8988T (cell line): ENCODE measurements at regions not wholly inside any gene's neighbourhood (a gene's known extent, or its start where the extent isn't known, plus 50 kb on each side); places are given as distances from the start of the nearest gene placed in this dataset.

Experiments used
- DNase-seq: peaks from one replicate; pipeline ENCODE4 v3.0.0; 2011

GRCh38 chr11:69348414-69349235, 54.7 kb downstream of the MYEOV start:
- no peak for DNase-seq

GRCh38 chr11:69350040-69350439, 56.1 kb downstream of the MYEOV start:
- no peak for DNase-seq

GRCh38 chr11:69350596-69350995, 56.6 kb downstream of the MYEOV start:
- DNase-seq: no peak

DNA sequence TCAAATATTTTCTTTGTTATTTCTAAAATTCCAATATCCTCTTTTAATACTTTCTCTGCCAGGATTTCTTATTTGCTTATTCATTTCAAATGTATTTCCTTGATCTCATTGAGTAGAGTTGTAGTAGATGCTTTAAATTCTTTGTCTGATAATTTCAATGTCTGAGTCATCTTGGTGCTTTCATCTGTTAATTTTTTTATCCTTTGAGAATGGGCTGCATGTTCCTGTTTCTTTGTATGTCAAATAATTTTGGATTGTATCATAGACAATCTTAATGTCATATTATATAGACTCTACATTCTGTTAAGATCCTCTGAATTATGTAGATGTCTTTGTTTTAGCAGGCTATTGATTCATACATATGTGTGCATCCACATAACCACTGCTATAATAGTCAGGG, 57.5 kb downstream of the MYEOV start:
- no peak for DNase-seq

DNA sequence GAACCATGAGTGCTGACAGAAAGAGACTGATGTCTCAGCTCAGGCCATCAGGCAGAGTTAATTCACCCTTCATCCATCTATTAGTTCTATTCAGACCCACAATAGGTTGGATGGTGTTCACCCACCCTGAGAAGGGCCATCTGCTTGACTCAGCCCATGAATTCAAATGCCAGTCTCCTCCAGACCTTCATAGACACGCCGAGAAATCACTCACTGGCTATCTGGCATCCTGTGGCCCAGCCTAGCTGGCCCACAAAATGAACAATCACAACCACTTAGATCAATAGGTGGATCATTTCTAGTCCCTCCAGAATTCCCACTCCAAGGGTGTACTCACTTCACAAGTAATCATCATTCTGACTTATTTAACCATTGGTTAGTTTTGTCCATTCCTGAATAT, 58.2 kb downstream of the MYEOV start:
- DNase-seq: no peak

- no peak for DNase-seq
Measured at GRCh38 chr11:69352715-69353319, 58.9 kb downstream of the MYEOV start.

DNA sequence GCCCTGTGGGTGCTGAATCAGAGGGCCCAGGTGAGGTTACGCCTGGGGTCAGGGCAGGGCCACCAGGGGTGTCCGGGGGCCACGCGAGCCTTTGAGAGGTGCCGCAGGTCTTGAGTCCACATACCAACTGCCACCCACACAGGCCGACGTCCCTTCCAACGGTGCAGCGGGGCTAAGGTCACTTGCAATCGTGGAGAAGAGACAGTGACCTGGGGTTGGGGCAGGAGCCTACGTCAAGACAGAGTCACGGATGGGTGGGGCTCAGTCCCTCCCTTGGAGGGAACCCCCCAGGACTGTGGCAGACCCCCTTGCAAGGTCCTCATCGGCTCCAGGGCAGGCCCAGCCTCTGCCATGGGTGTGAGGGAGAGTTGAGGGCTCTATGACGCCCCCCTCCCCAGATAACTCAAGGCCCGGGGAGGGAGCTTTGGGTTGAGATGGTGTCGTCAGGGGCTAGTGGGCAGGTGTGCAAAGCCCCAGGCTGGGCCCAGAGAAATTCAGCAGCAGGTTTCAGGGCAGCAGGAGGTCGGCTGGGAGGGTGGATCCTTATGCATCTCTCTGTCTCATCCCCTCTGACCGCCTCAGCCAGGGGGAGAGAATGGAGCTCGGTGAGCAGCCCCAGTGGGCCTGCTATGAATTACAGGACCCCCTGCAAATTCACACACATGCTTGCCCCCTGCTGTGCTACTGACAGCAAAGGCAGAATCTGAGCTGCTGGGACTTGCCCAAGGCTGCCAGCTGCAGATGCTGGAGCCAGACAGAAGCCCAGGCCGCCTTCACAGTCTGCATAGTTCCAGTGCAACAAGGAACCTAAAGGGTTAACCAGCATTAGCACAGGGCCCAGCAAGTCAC, 60.0 kb downstream of the MYEOV start:
- DNase-seq: no peak

- DNase-seq: no peak
Measured at GRCh38 chr11:69354545-69354897, 60.6 kb downstream of the MYEOV start.

DNA sequence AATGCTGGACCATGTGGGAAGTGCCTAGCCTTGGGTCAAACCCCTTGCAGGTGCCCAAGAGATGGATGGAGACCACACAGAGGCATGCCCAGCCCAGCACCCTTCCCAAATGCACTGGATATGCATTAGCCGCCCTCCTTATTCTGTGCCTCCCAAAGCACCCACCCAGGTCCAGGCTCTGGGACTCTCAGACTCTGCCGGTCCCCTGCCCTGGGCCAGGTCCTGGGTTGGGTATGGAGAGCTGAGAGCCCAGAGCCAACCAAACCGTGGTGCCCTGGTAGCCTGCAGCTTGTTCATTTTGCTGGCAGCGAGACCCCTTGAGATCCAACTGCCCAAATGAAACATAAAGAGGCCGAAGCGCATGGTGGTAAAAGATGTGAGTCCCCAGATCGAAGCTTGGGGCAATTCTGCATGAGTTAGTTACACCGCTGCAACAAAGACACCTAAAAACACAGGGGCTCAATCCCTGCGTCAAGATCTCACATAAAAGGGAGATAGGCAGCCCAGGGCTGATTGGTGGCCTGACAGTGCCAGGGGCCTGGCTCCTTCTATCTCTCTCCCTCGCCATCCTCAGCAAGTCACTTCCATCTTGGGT, 61.5 kb downstream of the MYEOV start:
- DNase-seq: no peak

DNA sequence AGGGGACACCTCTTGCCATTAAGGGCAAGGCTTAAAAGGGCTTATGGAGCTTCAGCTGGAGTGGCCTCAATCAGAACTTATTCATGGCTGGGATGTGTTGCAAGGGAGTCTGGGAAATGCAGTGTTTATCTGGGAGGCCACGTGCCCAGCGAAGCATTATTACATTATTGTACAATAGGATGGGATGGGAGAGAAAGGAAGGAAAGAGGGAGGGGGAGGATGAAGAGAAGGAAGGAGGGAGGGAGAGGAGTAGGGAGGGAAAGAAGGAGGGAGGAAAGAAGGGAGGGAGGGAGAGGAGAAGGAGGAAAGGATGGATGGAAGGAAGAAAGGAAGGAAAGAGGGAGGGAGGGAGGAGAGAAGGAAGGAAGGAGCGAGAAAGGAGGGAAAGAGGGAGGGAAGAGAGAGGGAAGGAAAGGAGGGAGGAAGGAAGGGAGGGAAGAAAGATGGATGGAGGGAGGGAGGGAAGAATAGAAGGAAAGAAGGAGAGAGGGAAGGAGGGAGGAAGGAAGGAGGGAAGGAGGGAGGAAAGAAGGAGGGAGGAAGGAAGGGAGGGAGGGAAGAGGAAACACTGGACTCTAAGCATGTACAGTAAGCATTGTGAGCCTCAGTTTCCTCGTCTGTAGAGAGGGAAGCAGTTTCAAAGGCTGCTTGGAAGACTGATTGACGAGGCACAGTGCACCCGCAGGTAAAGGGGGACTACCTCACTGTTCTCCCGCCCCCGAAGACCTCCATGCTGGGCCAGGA, 62.2 kb downstream of the MYEOV start:
- no peak for DNase-seq

GRCh38 chr11:69356703-69357457, 62.9 kb downstream of the MYEOV start:
- DNase-seq: no peak

DNA sequence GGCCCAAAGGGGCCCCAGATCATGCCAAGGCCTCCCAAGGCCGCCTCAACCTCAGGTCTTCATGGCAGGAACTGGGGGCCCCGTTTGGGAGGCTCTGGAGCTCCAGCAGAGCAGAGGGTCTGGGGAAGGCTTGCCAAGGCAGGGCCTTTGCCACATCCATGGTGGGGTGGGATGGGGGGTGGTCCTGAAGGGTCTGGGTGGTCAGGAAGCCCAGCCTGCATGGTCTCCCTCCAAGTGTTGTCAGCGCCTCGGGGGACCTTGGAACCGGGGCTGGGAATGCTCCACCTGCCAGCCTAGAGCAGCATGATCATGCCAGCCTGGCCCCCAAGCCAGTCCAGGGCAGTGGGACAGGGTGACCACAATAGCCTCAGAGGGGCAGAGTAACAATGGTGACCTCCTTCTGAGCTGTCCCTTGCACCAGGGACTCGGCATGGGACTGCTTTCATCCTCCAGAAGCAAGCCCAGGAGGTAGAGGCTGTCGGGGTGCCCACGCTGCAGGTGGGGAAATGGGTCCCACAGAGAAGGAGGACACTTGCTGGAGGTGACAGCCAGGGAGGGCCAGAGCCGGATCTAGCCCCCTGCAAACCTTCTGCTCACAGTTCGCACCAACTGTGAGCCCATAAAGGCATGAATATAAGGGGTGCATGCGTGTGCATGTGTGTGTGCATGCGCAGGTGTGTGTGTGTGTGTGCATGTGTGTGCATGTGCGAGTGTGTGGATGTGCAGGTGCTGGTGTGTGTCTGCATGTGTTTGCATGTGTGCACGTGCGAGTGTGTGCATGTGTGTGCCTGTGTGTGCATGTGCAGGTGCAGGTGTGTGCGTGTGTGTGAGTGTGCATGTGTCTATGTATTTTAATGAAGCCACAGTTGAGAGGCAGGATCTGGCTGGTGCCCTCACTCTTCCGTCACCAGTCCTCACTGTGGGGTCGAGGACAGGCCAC, 63.8 kb downstream of the MYEOV start:
- no peak for DNase-seq

DNA sequence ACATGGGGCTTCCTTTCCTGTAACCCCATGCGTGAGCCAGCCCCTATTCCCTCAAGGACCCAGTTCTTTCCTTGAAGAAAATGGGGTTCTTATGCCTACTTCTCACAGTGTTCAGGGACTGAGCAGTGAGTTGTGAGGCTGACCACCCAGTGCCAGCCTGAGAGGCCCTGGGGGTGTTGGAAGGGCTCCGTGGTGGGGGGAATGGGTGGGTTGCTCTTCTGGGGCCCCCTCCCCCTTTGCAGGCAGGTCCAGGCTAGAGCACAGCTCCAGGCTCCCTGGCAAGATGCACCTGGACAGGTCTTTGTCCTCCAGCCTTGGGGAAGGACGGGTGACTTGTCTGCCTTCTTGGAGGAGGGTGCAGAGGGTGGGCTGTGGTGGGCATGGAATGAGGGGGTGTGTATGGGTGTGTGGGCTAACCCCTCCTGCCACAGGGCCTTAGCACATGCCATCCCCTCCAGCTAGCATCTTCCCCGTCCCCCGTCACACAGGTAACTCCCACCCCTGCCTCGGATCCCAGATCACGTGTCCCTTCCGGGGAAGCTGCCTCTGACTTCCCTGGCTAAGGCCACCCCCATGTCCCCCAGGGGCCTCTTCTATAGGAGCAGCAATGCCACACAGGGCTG, 64.6 kb downstream of the MYEOV start:
- no peak for DNase-seq

- no peak for DNase-seq
Measured at GRCh38 chr11:69359735-69360480, 66.0 kb downstream of the MYEOV start.

DNA sequence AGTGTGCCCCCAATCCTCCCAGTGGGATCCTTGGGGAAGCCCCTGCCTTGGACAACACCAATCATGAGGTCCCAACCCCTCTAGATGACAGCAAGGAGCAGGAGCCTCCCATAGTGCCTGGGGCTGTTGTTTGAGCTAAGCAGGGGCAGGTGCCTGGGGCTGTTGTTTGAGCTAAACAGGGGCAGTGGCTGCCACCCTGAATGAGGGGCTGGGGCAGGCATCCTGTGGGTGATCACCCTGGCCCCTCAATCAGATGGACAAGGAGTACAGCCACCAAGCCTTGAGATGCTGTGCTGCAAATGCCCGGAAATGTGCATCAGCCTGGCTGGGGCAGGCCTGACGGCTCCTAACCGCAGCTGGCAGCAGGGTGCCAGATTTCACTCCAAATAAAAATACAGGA, 66.7 kb downstream of the MYEOV start:
- no peak for DNase-seq

DNA sequence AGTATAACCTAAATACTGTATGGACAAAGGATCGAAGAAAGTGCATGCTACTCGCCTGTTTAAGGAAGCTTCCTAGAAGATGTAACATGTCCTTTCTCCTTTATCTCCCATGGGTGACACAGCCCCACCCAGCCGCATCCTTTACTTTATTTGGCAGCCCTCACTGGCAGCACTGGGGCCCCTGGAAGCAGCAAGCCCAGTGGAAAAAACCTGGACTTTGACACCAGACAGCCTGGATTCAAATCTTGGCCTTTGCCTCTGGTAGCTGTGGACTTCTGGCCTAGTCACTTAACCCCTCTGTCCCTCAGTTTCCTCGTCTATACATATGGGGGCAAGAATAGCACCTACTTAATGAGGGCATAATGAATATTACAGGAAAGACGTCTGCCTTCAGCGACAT, 67.1 kb downstream of the MYEOV start:
- no peak for DNase-seq

DNA sequence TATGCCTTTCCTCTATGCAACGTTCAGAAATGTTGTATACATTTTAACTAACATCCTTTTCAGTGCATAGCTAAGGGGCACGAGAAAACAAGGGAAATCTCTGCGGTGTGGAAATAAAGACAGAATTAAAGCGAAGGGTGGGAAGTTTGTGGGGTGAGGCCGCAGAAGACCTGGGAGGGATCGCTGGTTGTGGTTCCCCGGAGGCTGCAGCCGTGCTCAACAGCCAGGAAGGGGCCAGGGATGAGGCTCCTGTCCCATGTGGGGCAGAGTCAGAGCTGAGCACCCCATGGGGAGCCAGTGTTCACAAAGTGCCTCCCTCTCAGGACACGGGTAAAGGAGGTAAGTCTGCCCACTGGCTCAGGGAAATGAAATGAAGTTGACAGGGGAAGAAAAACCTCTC, 67.5 kb downstream of the MYEOV start:
- no peak for DNase-seq

DNA sequence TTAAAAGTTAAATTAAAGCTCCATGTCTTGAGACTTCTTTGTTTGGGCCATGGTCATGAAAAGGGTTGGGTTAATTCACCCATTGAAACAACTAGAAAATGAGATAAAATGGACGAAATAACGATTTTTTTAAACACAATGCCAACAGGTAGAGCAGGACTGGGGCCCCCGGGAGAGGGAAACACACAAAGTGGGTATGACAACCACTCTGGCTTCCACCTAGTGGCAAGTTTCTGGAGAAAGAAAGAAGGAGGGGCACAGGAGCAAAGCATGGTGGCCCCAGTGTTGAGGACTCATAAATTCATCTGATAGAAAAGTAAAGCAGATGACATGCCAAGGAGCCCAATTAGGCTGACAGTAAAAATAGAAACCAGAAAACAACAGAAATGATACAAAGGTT, 68.4 kb downstream of the MYEOV start:
- DNase-seq: no peak

- no peak for DNase-seq
Measured at GRCh38 chr11:69364921-69365320, 71.0 kb downstream of the MYEOV start.

DNA sequence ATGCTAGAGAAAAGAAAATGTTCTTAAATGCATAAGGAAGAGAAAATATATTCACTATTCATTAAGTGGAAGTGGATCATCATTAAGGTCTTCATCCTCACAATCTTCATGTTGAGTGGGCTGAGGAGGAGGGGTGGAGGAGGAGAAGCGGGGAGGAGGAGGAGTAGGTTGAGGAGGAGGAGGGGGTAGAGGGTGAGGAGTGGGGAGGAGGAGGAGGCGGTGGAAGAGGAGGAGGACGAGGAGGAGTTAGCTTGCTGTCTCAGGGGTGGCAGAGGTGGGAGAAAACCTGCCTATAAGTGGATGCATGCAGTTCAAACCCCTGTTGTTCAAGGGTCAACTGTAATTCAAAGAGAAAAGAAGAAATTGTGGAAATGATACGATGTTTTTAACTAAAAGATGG, 71.6 kb downstream of the MYEOV start:
- no peak for DNase-seq
